Hepatocyte (in vitro differentiated cells): ENCODE measurements at regions not wholly inside any gene's neighbourhood (a gene's known extent, or its start where the extent isn't known, plus 50 kb on each side); places are given as distances from the start of the nearest gene placed in this dataset.

ENCODE experiments used
- CTCF ChIP-seq: fragments of 200-600 bp; sonication (generic); IDR thresholded peaks from 2 replicates; pipeline ENCODE4 v1.5.1; 2016; ENCODE audit warnings: antibody characterized with exemption, mild to moderate bottlenecking; ENCODE audit not compliant: poor library complexity
- EZH2 ChIP-seq: fragments of 200-600 bp; sonication (generic); IDR thresholded peaks from 2 replicates; pipeline ENCODE4 v1.6.1; 2016; ENCODE audit warnings: antibody characterized with exemption, mild to moderate bottlenecking, borderline replicate concordance

DNA sequence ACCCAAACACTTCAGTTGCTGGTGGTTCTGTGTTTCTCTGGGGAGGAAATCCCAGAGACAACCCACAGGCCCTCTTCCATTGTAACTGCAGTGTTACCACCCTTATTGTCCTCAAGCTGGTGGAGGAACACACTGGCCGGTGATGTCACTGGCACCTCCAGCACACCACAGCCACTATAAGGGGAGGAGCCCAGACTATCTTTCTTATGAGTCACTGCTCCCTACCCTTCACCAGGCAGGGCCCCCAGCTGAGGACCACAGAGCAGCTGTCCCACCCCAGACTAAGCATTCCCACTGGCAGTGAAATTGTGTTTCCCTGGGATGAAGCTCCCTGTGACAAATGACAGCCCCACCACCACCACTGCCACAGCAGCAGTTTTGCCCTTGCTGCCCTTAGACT, 171.8 kb upstream of the FGF16 start:
- TF ChIP-seq CTCF (no peak), EZH2 (no peak)
